ENCODE measurements at regions not wholly inside any gene's neighbourhood (a gene's known extent, or its start where the extent isn't known, plus 50 kb on each side); places are given as distances from the start of the nearest gene placed in this dataset.

DNA sequence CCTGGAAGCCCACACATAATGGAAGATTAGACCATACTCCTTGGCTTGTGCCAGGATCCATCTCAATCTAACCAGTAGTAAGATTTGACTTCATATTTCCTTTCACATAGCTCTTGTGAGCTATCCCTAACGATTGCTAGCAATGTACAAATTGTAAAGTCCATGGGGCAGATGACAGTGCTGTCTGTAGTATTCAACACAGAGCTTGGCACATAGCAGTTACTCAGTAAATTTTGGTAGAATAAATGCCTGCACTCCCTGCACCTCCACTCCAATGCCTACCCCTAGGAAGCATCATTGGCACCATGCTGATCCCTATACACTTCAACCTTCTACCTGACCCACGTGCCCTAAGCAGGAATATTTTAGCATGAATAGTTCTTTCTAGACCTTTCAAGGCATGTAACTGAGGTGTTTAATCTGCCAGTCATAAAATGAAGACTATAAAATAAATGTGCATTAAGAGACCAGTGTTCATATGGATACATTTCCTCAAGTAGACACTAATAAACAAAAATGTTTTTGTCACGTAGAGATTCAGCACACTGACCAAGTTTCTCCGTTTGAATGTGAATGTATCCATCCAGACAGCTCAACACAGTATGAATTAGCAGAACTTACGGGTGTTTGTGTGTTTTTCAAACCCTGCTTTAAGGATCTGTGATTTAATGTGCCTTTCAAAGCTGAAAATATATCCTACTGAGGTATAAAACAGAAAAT is 98.8 kb downstream of the BMP4 start:
- Histone ChIP-seq H3K4me2 (ENCODE audit: low read length) (no peak overlapping the region), H4K20me1 (ENCODE audit: control insufficient read depth, insufficient read depth, low read depth, low read length) (no peaks in the 10 kb centered on the region), H3K27ac (ENCODE audit: low read depth, low read length) (no peak overlapping the region), H3K9me3 (ENCODE audit: control insufficient read depth, insufficient read depth, low read length) (no peaks in the 10 kb centered on the region), H3K27me3 (ENCODE audit: control insufficient read depth, low read length) (no peaks in the 10 kb centered on the region), H3F3A (ENCODE audit: control insufficient read depth, insufficient read depth) (no peaks in the 10 kb centered on the region), H3K4me1 (ENCODE audit: control insufficient read depth, low read length) (no peaks in the 10 kb centered on the region), H3K36me3 (ENCODE audit: control insufficient read depth, low read length) (no peaks in the 10 kb centered on the region), H3K9me2 (replicated peaks; ENCODE audit: control insufficient read depth, low read length) (no peaks in the 10 kb centered on the region), H3K4me3 (ENCODE audit: low read length) (no peak overlapping the region), H3K79me2 (ENCODE audit: control insufficient read depth, low read length) (no peaks in the 10 kb centered on the region)
- TF ChIP-seq EZH2phosphoT487 (IDR thresholded peaks at IDR 0.05; ENCODE audit: borderline replicate concordance, low read length), result no peak
- TF ChIP-seq, protein P1, sequence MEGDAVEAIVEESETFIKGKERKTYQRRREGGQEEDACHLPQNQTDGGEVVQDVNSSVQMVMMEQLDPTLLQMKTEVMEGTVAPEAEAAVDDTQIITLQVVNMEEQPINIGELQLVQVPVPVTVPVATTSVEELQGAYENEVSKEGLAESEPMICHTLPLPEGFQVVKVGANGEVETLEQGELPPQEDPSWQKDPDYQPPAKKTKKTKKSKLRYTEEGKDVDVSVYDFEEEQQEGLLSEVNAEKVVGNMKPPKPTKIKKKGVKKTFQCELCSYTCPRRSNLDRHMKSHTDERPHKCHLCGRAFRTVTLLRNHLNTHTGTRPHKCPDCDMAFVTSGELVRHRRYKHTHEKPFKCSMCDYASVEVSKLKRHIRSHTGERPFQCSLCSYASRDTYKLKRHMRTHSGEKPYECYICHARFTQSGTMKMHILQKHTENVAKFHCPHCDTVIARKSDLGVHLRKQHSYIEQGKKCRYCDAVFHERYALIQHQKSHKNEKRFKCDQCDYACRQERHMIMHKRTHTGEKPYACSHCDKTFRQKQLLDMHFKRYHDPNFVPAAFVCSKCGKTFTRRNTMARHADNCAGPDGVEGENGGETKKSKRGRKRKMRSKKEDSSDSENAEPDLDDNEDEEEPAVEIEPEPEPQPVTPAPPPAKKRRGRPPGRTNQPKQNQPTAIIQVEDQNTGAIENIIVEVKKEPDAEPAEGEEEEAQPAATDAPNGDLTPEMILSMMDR (IDR thresholded peaks at IDR 0.05; ENCODE audit: low read depth, low read length, poor library complexity, severe bottlenecking), result no peak

DNA sequence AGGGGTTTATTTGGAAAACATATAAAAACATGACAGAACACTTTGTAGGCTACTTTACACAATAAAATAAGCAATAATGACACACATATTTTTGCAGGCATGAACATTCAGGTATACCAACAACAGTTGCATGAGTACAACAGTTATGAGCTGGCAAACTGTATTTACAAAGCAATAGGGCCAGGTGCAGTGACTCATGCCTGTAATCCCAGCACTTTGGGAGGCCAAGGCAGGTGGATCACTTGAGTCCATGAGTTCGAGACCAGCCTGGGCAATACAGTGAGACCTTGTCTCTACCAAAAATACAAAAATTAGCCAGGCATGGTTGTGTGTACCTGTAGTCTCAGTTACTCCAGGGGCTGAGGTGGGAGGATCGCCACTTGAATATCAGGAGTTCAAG is 101.1 kb downstream of the BMP4 start:
- H3K36me3 ChIP-seq (ENCODE audit: control insufficient read depth, low read length), result no peaks in the 10 kb centered on the region
- no peak overlapping the region for H3K27ac ChIP-seq (ENCODE audit: low read depth, low read length)
- no peak overlapping the region for H3K4me3 ChIP-seq (ENCODE audit: low read length)
- no peaks in the 10 kb centered on the region for H3K9me2 ChIP-seq (replicated peaks; ENCODE audit: control insufficient read depth, low read length)
- H3K4me2 ChIP-seq (ENCODE audit: low read length), result no peak overlapping the region
- H3K79me2 ChIP-seq (ENCODE audit: control insufficient read depth, low read length), result no peaks in the 10 kb centered on the region
- no peak for TF ChIP-seq EZH2phosphoT487 (IDR thresholded peaks at IDR 0.05; ENCODE audit: borderline replicate concordance, low read length)
- TF ChIP-seq, protein P1 (IDR thresholded peaks at IDR 0.05; ENCODE audit: low read depth, low read length, poor library complexity, severe bottlenecking), result no peak
- no peaks in the 10 kb centered on the region for H4K20me1 ChIP-seq (ENCODE audit: control insufficient read depth, insufficient read depth, low read depth, low read length)
- H3F3A ChIP-seq (ENCODE audit: control insufficient read depth, insufficient read depth), result no peaks in the 10 kb centered on the region
- H3K9me3 ChIP-seq (ENCODE audit: control insufficient read depth, insufficient read depth, low read length), result no peaks in the 10 kb centered on the region
- H3K27me3 ChIP-seq (ENCODE audit: control insufficient read depth, low read length), result no peaks in the 10 kb centered on the region
- H3K4me1 ChIP-seq (ENCODE audit: control insufficient read depth, low read length), result no peaks in the 10 kb centered on the region

DNA sequence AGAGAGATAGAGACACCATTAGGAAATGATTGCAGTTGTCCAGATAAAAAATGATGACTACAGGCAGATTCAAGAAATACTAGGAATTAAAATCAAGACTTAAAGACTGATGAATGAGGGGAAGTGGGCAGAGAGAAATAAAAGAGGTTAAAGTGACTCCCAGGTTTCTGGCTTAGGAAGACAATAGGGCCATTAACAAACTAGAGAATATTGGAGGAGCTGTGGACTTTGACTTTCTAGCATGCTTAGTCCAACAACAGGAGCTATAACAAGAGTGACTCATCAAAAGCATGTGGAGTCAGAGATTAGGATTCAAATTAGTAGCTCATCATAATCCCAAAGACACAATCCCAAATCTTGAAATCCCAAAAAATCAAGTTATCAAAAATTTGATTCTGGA is 101.5 kb downstream of the BMP4 start:
- Histone ChIP-seq H3K9me3 (ENCODE audit: control insufficient read depth, insufficient read depth, low read length) (no peaks in the 10 kb centered on the region), H3K27me3 (ENCODE audit: control insufficient read depth, low read length) (no peaks in the 10 kb centered on the region), H3K4me3 (ENCODE audit: low read length) (no peak overlapping the region), H3K79me2 (ENCODE audit: control insufficient read depth, low read length) (no peaks in the 10 kb centered on the region), H3F3A (ENCODE audit: control insufficient read depth, insufficient read depth) (no peaks in the 10 kb centered on the region), H3K27ac (ENCODE audit: low read depth, low read length) (no peak overlapping the region), H3K36me3 (ENCODE audit: control insufficient read depth, low read length) (no peaks in the 10 kb centered on the region), H4K20me1 (ENCODE audit: control insufficient read depth, insufficient read depth, low read depth, low read length) (no peaks in the 10 kb centered on the region), H3K9me2 (replicated peaks; ENCODE audit: control insufficient read depth, low read length) (no peaks in the 10 kb centered on the region), H3K4me2 (ENCODE audit: low read length) (no peak overlapping the region), H3K4me1 (ENCODE audit: control insufficient read depth, low read length) (no peaks in the 10 kb centered on the region)
- TF ChIP-seq EZH2phosphoT487 (IDR thresholded peaks at IDR 0.05; ENCODE audit: borderline replicate concordance, low read length), result no peak
- TF ChIP-seq, protein P1 (IDR thresholded peaks at IDR 0.05; ENCODE audit: low read depth, low read length, poor library complexity, severe bottlenecking), result no peak

Measured in DOHH2 (cell line).